Type B pancreatic cell (in vitro differentiated cells): ENCODE measurements at regions not wholly inside any gene's neighbourhood (a gene's known extent, or its start where the extent isn't known, plus 50 kb on each side); places are given as distances from the start of the nearest gene placed in this dataset.

Source experiments
- DNase-seq: peaks from one replicate; pipeline ENCODE4 v3.0.0; 2021; ENCODE audit warnings: mixed read lengths; ENCODE audit not compliant: unreplicated experiment; ENCODE audit errors: extremely low spot score
- H3K27ac Mint-ChIP-seq: 2 replicates; pipeline ENCODE4 v1.8.0; 2021; ENCODE audit warnings: mild to moderate bottlenecking, mixed read lengths
- H3K27me3 Mint-ChIP-seq: 2 replicates; pipeline ENCODE4 v1.8.0; 2021; ENCODE audit warnings: mixed read lengths
- H3K36me3 Mint-ChIP-seq: 2 replicates; pipeline ENCODE4 v1.8.0; 2021; ENCODE audit warnings: mixed read lengths
- H3K4me1 Mint-ChIP-seq: one replicate; pipeline ENCODE4 v1.8.0; 2021; ENCODE audit warnings: mixed read lengths; ENCODE audit not compliant: unreplicated experiment
- H3K4me3 Mint-ChIP-seq: 2 replicates; pipeline ENCODE4 v1.8.0; 2021; ENCODE audit warnings: mild to moderate bottlenecking, mixed read lengths
- H3K9me3 Mint-ChIP-seq: 2 replicates; pipeline ENCODE4 v1.8.0; 2021; ENCODE audit warnings: mixed read lengths
- CTCF ChIP-seq: fragments of 200-600 bp; sonication (generic); conservative IDR thresholded peaks from 2 replicates; pipeline ENCODE4 v1.5.0; 2021; ENCODE audit warnings: antibody characterized with exemption, mild to moderate bottlenecking

GRCh38 chr14:97218691-97219430, 421.7 kb downstream of the VRK1 start:
- H3K9me3 Mint-ChIP-seq = no peaks in the 10 kb centered on the region
- H3K4me3 Mint-ChIP-seq = peak overlapping the region; percentile 83
- peaks cover 70% of the 10 kb centered on the region for H3K27me3 Mint-ChIP-seq
- no peak overlapping the region for H3K27ac Mint-ChIP-seq
- peaks cover 8% of the 10 kb centered on the region for H3K4me1 Mint-ChIP-seq
- no peak for DNase-seq
- no peaks in the 10 kb centered on the region for H3K36me3 Mint-ChIP-seq
- TF ChIP-seq CTCF = peak; percentile 24

- H3K9me3 Mint-ChIP-seq = no peaks in the 10 kb centered on the region
- no peaks in the 10 kb centered on the region for H3K36me3 Mint-ChIP-seq
- no peak overlapping the region for H3K27ac Mint-ChIP-seq
- no peak for TF ChIP-seq CTCF
- peak overlapping the region; percentile 83 for H3K4me3 Mint-ChIP-seq
- no peak for DNase-seq
- peaks cover 12% of the 10 kb centered on the region for H3K4me1 Mint-ChIP-seq
- peaks cover 67% of the 10 kb centered on the region for H3K27me3 Mint-ChIP-seq
Observed at GRCh38 chr14:97219431-97220017, 422.3 kb downstream of the VRK1 start.

- no peak overlapping the region for H3K27ac Mint-ChIP-seq
- H3K9me3 Mint-ChIP-seq = no peaks in the 10 kb centered on the region
- no peak overlapping the region for H3K4me3 Mint-ChIP-seq
- DNase-seq = no peak
- peaks cover 12% of the 10 kb centered on the region for H3K4me1 Mint-ChIP-seq
- TF ChIP-seq CTCF = no peak
- H3K27me3 Mint-ChIP-seq = peaks cover 56% of the 10 kb centered on the region
- no peaks in the 10 kb centered on the region for H3K36me3 Mint-ChIP-seq
Observed at GRCh38 chr14:97221572-97222285, 424.5 kb downstream of the VRK1 start.

GRCh38 chr14:97224016-97224415, 426.8 kb downstream of the VRK1 start:
- Mint-ChIP-seq H3K4me1 (peaks cover 12% of the 10 kb centered on the region), H3K36me3 (no peaks in the 10 kb centered on the region), H3K4me3 (no peak overlapping the region), H3K9me3 (no peaks in the 10 kb centered on the region), H3K27me3 (peaks cover 44% of the 10 kb centered on the region), H3K27ac (no peak overlapping the region)
- no peak for DNase-seq
- no peak for TF ChIP-seq CTCF

- no peak for DNase-seq
- H3K4me3 Mint-ChIP-seq = no peak overlapping the region
- H3K27me3 Mint-ChIP-seq = peaks cover 22% of the 10 kb centered on the region
- no peaks in the 10 kb centered on the region for H3K36me3 Mint-ChIP-seq
- no peaks in the 10 kb centered on the region for H3K9me3 Mint-ChIP-seq
- H3K27ac Mint-ChIP-seq = no peak overlapping the region
- no peak for TF ChIP-seq CTCF
- no peaks in the 10 kb centered on the region for H3K4me1 Mint-ChIP-seq
Observed at GRCh38 chr14:97230051-97230450, 432.9 kb downstream of the VRK1 start.
